ENCODE measurements at regions not wholly inside any gene's neighbourhood (a gene's known extent, or its start where the extent isn't known, plus 50 kb on each side); places are given as distances from the start of the nearest gene placed in this dataset.

DNA sequence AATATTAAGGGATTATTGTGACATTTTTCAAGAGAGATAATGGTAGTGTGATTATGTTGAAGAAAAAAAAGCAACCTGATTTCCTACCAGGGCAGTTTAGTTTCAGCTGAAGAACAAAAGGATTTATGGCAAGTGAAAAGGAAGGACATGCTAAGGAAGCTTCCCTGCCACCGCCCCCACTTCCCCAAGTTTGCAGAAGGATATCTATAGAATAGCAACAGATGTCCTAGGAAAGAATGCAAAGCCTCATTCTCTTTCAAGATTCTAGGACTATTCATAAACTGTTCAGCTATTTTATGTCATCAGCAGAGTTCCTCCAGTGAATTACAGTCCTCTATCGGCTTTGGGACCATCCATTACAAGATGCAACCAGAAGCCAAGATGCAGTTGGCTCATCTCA lies 160.8 kb downstream of the SATB1 start:
- TF ChIP-seq EZH2 (IDR thresholded peaks at IDR 0.05; ENCODE audit: borderline replicate concordance, insufficient read depth, low read depth, low read length, poor library complexity, severe bottlenecking) = no peak
- TF ChIP-seq, protein P1, sequence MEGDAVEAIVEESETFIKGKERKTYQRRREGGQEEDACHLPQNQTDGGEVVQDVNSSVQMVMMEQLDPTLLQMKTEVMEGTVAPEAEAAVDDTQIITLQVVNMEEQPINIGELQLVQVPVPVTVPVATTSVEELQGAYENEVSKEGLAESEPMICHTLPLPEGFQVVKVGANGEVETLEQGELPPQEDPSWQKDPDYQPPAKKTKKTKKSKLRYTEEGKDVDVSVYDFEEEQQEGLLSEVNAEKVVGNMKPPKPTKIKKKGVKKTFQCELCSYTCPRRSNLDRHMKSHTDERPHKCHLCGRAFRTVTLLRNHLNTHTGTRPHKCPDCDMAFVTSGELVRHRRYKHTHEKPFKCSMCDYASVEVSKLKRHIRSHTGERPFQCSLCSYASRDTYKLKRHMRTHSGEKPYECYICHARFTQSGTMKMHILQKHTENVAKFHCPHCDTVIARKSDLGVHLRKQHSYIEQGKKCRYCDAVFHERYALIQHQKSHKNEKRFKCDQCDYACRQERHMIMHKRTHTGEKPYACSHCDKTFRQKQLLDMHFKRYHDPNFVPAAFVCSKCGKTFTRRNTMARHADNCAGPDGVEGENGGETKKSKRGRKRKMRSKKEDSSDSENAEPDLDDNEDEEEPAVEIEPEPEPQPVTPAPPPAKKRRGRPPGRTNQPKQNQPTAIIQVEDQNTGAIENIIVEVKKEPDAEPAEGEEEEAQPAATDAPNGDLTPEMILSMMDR (IDR thresholded peaks at IDR 0.05) = no peak

Measured in B cell (primary cell).